Lung (tissue), 11 donors: ENCODE measurements at regions not wholly inside any gene's neighbourhood (a gene's known extent, or its start where the extent isn't known, plus 50 kb on each side); places are given as distances from the start of the nearest gene placed in this dataset.

ENCODE experiments used
- ATAC-seq: fragments of 200-7000 bp; cut with Tn5 transposase; one replicate; pipeline ENCODE4 v1.9.1; 2020; ENCODE audit warnings: moderate number of reproducible peaks; ENCODE audit not compliant: insufficient read depth, low FRiP score
- DNase-seq, 3 donors: peaks; one replicate each; pipeline ENCODE4 v3.0.0-alpha.2; 2013 to 2017
- H3K27ac ChIP-seq, 2 donors: one replicate each; pipeline ENCODE4 v1.5.1; 2013; ENCODE audit warnings: mild to moderate bottlenecking in 2 of 2, moderate library complexity in 2 of 2, control low read depth in 1 of 2, inconsistent platforms in 1 of 2, low read depth in 1 of 2, low read length in 1 of 2
- H3K27me3 ChIP-seq, 3 donors: one replicate each; pipeline ENCODE4 v1.5.1; 2013; ENCODE audit warnings: low read length in 2 of 3; ENCODE audit not compliant: control insufficient read depth in 3 of 3, insufficient read depth in 3 of 3
- H3K36me3 ChIP-seq, 4 donors: one replicate each; pipeline ENCODE4 v1.5.1; 2013; ENCODE audit warnings: low read length in 4 of 4, mild to moderate bottlenecking in 1 of 4, moderate library complexity in 1 of 4; ENCODE audit not compliant: control insufficient read depth in 4 of 4, insufficient read depth in 4 of 4
- H3K4me1 ChIP-seq, 5 donors: one replicate each; pipeline ENCODE4 v1.5.1; 2013; ENCODE audit warnings: low read length in 5 of 5, mild to moderate bottlenecking in 2 of 5, moderate library complexity in 1 of 5; ENCODE audit not compliant: control insufficient read depth in 5 of 5, insufficient read depth in 5 of 5
- H3K4me3 ChIP-seq: one replicate; pipeline ENCODE4 v1.5.1; 2013; ENCODE audit warnings: mild to moderate bottlenecking, control low read depth, moderate library complexity
- H3K9ac ChIP-seq, 2 donors: one replicate each; pipeline ENCODE4 v1.5.1; 2013; ENCODE audit warnings: low read length in 2 of 2, control low read depth in 1 of 2; ENCODE audit not compliant: insufficient read depth in 1 of 2
- H3K9me3 ChIP-seq, 4 donors: one replicate each; pipeline ENCODE4 v1.5.1; 2013; ENCODE audit warnings: low read length in 3 of 4, mild to moderate bottlenecking in 1 of 4, moderate library complexity in 1 of 4; ENCODE audit not compliant: control insufficient read depth in 4 of 4, insufficient read depth in 3 of 4
- CTCF ChIP-seq: IDR thresholded peaks from 2 replicates; pipeline ENCODE4 v1.5.1; 2012; ENCODE audit warnings: mild to moderate bottlenecking; ENCODE audit errors: control extremely low read depth, extremely low read depth
- WGBS, 2 donors: extraction: QIAGEN DNeasy Blood & Tissue Kit; methylation state at CpG; one replicate each; pipeline ENCODE4 v1.1.7; 2013; 5-methylcytosine and 5-hydroxymethylcytosine counted together
- donor health status: control.
- donor health status: control.
- donor health status: Bipolar disorder and iron deficiency.
- donor health status: healthy.
- donor health status: DM: yes; HTN: yes; CAD: no.

- ATAC-seq: no peak
- WGBS, 2 donors: 70 to 86% methylated on average over 4 of the region's 4 CpGs
- no peak for TF ChIP-seq CTCF
Observed at GRCh38 chr4:96295143-96295741, 455.3 kb downstream of the PDHA2 start.

GRCh38 chr4:96301715-96302114 lies 461.8 kb downstream of the PDHA2 start:
- Histone ChIP-seq H3K36me3 (no peaks in the 10 kb centered on the region), H3K4me3 (no peak overlapping the region), H3K9me3 (no peaks in the 10 kb centered on the region), H3K4me1 (no peaks in the 10 kb centered on the region), H3K9ac (no peak overlapping the region), H3K27ac (no peak overlapping the region), H3K27me3 (no peaks in the 10 kb centered on the region)
- 93 to 97% methylated on average over 3 of the region's 3 CpGs for WGBS, 2 donors
- DNase-seq (no peak), ATAC-seq (no peak)
- TF ChIP-seq CTCF: no peak

More at GRCh38 chr4:96295143-96295741, 455.3 kb downstream of the PDHA2 start:
- Histone ChIP-seq H3K4me1 (no peaks in the 10 kb centered on the region), H3K4me3 (no peak overlapping the region), H3K36me3 (no peaks in the 10 kb centered on the region), H3K27ac (no peak overlapping the region), H3K9me3 (no peaks in the 10 kb centered on the region), H3K9ac (no peak overlapping the region), H3K27me3 (no peaks in the 10 kb centered on the region)
- no peak for DNase-seq

- H3K27me3 ChIP-seq: no peaks in the 10 kb centered on the region
- H3K4me1 ChIP-seq: no peaks in the 10 kb centered on the region
- WGBS, 2 donors: 17 to 28% methylated on average over 1 of the region's 1 CpG
- H3K9me3 ChIP-seq: peaks cover 0 to 6% (median 0%) of the 10 kb centered on the region in 4 donors
- no peaks in the 10 kb centered on the region for H3K36me3 ChIP-seq
- DNase-seq: no peak
- no peak for ATAC-seq
- no peak for TF ChIP-seq CTCF
- H3K4me3 ChIP-seq: no peak overlapping the region
- H3K9ac ChIP-seq: peak overlapping the region in 1 of 2 donors; percentile 23
- H3K27ac ChIP-seq: no peak overlapping the region
Observed at GRCh38 chr4:96305030-96305429, 465.1 kb downstream of the PDHA2 start.
